COLO668 (cell line): ENCODE measurements at regions not wholly inside any gene's neighbourhood (a gene's known extent, or its start where the extent isn't known, plus 50 kb on each side); places are given as distances from the start of the nearest gene placed in this dataset.
"Not testable (repeated sequence)": the region's sequence is repeated elsewhere in the genome, so short reads cannot be mapped to it uniquely, and the experiment has no call there.

Experiments used
- DNase-seq: peaks from one replicate; lab custom pipeline; 2025; ENCODE audit not compliant: unreplicated experiment; lab: John Stamatoyannopoulos, UW

DNA sequence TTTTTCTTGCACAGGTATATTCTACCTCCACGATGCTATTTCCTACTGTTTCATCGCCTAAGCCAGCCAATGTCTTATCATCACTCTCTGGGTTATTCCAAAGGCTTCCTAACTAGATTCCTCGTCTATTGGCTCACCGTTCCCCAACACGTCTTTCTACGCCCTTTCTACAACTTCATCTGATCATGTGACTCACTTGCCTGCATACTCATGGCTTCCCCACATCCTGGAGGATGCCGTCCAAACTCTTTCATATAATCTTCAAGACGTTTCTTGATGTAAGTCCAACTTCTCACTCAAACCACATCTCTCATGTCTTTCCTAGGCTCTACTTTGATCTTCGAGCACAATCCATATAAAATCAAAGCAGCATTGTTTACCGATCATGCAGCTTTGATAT lies 322.0 kb upstream of the PPARGC1A start:
- DNase-seq = no peak

DNA sequence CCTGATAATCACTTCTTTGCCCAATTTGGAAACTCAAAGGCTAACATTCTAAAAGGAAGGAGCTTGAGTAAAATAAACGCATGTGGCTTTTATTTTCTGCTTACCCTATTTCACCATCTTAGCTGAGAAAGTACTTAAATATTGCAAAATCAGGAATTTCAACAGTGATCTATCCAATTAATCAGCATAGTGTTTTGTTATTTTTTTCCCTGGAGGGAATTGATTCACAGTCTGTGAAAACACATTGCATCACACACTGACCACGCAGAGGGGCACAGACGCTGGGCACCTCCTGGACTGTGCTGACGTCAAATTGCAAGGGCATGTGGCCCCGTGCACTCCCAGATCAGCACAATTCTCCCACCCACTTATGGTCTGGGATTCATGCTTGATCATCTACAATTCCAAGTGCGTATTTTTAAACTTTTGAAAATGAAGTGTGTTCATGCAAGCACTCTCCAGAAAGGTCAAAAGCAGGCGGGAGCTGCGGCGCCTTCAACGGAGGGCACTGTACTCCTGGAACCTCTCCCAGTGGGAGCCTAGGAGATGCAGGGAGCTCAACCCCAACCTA lies 320.6 kb upstream of the PPARGC1A start:
- DNase-seq = no peak

DNA sequence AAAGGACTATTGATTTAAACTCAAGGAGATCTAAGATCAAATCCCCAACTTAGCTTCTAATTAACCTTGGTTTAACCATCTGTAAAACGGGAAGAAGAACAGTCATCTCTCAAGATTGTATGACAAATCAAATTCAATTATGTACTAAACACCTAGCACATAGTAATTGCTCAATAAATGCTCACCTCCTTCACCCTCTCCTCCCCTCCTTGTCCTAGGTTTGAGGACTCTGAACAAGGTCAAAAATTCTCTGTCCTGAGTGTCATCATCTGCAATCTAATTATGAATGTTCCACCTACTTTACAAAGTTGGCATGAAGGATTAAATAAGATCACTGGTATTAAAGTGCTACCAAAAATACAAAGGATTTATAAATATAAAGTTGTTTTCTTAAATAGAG lies 320.1 kb upstream of the PPARGC1A start:
- DNase-seq = no peak

DNA sequence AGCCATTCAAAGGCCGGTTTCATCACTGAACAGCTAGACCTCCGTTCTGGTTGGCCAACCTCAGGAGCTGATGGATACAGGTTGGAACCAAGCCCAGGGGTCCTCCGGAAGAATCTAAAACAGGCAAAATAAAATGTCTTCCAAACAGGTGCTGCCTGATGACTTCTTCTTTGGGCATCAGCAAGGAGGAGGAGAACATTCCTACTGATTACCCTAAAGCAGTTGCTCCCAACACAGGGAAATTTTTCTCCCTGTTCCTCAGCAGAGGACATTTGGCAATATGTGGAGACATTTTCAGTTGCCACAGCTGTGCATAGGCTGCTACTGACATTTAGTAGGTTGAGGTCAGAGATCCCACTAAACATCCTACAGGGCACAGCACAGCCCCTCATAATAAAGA lies 319.3 kb upstream of the PPARGC1A start:
- DNase-seq = no peak

DNA sequence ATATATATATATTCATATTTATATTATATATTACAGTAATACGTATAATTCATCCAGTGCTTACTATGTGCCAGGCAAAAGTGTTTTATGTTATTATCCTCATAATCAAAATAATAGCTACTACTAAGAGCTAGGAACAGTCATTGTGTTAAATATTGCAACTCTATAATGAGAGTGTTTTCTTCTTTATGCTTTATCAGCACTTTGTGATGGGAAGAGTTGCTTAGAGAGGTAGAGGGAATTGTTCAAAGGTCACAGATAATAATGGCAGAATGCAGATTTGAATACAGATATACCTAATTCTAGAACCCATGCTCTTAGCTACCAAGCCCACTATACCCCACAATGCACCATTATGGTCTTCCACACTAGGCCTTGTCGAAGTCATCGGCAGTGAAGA lies 318.8 kb upstream of the PPARGC1A start:
- DNase-seq = no peak

DNA sequence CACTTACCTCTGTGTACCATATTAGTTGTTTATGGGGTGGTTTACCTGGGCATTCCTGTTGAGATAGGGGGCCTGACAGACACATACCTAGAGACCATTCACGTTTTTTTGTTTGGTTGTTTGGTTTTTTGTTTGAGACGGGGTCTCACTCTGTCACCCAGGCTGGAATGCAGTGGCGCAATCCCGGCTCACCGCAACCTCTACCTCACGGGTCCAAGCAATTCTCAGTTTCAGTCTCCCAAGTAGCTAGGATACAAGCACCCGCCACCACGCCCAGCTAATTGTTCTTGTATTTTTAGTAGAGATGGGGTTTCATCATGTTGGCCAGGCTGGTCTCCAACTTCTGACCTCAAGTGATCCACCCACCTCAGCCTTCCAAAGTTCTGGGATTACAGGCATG lies 314.9 kb upstream of the PPARGC1A start:
- DNase-seq = not testable (repeated sequence)

DNA sequence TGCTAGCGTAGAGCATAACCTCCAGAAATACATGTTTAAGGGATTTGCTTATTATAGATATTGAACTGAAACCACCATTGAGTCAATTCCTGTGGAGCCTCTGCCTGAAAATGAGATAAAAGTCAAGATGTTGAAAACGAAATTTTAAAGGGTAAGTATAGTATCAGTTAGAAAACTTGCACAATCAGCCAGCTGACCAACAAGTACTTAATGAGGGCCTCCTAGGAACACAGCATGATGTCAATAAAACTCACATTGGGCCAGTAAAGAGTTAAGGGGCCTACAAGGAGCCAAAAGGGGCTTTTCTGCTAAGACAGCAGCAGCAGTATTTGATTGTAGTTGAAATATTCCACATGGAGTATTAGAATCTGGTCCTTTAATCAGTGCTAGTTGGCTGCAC lies 314.1 kb upstream of the PPARGC1A start:
- DNase-seq = no peak

DNA sequence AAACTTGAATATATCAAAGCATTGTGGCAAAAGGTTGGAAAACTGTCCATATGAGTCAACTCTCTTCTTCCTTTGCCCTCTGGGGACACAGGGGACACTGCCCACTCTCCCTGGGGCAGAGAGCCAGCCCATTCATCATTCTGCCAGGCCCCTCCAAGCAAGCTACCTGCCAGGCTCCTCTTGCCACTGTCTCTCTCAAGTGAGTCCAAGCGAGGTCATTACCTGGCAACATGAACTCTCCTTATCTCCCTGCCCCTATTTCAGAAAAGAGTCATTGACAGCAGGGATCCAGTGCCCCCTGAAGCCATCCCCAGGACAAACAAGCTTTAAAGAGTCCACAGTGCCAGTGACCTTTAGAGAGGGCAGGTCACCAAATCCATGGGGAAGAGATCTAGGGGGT lies 312.7 kb upstream of the PPARGC1A start:
- no peak for DNase-seq

DNA sequence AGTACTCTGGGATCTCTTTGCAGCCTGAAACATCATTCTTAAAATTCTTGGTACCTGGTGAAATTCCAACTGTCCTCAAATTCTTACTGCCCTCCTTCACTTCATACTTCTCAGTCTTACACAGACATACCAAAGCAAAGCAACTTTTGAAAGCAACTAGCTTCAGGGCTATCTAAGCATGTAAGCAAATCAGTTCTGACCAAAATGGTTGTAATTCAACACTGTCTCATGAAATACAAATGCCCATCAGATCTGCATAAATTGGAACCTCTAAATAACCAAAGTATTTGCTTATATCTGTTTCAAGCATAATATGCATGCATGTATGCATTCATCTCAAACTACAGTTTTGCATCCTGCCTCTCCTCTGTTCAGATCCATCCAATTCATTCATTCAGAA lies 308.1 kb upstream of the PPARGC1A start:
- no peak for DNase-seq

DNA sequence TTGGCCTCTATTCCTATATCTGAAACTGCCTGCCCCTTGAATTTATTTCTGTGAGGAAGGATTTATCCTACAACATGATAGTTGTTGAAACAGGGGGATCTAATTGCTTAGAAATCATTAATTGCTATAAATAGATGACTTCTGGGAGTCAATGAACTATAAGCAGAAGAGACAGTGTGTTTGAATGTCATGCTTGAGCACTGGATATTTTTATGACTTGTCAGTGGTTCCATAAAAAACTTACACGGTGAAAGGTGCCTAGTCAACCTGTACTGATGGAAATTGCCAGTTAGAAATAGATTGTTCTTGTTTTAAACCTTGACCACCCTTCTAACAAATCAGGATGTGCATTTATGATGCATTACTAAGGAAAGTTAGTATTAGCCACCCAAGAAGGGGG lies 306.9 kb upstream of the PPARGC1A start:
- DNase-seq = no peak

DNA sequence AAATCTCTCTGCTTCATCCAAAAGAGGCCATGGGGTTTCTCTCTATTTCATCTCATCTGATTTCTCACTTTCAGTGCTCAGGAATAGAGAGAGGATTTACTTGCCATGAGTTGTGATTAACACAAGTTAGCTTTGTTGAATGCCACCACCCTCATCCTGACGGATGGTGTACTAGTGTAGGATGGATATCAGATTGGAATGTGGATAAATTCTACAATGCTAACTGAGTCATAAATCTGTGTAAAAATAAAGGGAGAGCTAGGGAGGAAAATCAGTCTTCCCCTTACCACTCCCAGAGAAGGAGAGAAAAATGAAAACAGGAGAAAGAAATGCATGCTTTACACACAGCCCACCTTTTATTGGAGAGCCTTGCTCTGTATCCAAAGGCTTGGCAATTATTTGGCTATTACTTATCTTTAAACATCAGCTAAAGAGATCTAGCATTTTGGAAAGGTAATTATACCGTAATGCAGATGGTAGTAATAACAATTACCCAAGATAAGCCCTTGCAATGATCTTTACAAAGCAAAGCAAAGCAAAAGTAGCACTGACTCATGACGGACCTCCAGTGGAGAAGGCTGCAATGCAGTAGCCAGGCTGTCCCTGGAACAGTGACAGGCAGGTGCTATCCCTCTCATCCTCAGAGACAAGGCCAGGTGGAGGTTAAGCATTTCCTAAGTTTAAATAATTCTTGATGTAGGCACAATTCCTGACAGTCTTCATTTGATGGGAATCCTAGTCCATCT lies 306.3 kb upstream of the PPARGC1A start:
- DNase-seq = no peak

DNA sequence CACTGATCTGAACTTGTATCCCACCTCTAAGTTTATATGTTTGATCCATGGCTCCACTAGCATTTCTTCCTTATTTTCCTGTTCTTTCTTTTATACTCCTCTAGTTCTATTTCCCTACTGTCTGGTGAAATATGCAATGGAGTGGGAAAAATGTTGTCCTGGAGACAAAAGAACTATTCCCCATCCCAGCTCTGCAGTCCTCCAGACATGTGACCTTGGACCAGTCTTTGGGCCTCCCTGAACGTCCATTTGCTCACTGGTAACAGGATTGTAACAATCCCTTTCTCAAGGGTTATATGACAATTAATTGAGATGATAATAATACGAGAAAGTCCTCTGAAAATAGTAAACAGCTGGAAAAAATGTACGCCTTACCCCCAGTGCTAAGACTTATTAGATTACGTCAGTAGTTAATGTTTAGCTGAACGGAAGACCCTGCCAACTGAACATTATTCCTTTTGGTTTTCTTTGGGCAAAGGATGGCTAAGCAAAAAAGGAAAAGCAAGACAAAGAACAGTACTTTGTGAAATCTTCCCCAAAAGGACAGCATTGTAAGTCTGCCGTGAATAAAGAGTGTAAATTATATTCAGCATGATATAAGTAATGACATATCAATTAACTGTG lies 302.3 kb upstream of the PPARGC1A start:
- no peak for DNase-seq

DNA sequence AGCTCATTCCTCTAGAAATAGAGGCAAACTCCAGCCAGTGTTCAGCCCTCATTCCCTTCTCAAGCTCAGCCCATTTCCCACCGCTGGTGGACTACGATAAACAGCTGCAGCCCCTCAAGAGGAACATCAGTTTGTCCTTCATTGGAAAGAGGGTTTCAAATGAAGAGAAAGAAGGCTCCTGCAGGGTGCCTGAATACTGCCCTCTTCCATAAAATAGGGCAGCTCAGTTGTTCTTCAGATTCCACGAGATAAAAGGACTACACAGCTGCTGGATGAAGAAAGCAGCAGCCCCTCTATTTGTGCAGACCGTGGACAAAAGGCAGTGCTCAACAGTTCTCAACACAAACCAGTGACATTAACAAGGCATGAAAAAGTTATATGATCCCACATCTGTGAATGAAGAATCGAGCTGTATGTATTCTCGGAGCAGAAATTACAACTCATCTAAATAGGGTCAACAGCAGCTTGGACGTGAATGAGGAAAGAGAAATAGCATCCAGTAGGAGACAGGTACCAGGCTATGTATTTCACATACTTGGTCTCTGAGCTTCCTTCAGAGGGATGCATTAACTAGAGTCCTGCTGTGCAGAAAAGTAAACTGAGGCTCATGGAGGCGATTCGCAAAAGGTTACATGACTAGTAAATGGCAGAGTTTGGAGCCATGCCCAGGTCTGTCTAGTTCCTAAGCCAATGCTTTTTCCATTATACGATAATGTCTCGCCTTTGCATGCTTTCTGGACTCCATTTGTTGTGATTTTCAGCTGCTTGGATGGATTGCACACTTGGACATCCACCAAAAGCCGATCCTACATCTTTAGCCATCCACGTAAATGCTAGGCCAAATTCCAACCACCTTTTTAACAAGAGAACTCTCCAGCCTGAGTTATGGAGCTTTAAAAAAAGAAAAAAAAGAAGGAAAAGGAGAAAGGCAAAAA lies 301.2 kb upstream of the PPARGC1A start:
- DNase-seq = no peak

DNA sequence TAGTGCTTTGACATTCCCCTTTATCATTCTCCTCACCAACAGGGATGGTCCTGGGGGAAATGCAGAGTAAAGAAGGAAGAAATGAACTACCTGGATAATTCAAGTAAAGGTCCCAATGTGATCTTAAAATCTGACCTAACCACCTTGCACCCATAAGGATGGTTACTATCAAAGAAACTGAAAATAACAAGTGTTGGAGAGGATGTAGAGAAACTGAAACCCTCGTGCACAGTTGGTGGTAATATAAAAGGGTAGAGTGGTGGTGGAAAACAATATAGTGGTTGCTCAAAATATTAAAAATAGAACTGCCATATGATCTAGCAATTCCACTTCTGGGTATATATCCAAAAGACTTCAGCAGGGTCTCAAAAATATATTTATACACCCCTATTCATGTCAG lies 298.6 kb upstream of the PPARGC1A start:
- DNase-seq = no peak

DNA sequence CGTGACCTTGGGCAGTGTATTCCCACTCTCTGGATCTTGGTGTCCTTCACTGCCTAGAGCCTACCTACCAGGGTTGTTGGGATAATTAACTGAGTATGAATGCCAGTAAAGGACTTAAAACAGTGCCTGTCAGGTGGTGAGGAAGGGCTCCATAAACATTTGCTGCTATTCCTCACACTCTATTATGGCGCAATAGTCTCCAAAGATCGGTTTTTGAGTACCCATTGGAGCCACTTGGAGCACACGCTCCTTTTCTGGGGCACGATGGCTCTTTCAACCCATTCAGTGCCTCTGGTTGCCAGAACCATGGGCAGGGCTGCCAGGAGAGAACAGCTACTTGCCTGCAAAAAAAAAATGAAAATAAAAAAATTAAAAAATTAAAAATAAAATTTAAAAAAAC lies 296.6 kb upstream of the PPARGC1A start:
- no peak for DNase-seq

DNA sequence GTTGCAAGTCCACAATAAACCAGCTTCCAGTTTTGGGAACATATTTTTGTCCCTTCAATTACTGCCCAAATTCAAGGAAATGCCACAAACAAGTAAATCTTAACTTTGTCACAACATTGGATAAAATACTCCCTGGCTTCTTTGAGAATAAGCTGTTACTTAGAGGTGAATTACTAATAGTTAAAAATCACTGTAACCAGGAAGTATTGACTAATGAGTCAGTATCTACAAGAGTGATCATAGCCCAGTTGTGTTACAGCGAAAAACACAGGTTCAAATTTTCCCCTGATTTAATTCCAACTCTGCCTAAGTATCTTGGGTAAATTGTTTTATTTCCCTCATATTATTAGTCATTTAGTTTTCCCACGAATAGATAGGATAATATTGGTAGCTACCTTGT lies 291.2 kb upstream of the PPARGC1A start:
- no peak for DNase-seq

DNA sequence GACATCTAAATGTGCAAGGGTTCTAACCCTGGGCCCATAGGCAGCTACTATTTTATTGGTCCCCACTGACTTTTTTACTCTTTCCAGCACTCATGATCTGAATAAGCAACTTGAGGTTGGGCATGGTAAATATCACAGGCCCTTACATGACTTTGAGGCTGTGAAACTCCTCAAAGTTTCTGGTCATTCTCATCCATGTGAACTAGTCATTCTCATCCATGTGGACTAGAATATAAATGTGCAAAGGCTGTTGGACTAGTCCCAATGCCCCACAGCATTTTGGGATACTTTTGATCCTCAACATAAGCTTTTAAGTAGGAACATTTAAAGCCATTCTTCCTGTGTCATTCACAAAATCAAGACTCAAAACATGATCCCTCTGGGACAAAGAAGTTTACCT lies 290.7 kb upstream of the PPARGC1A start:
- DNase-seq = no peak

DNA sequence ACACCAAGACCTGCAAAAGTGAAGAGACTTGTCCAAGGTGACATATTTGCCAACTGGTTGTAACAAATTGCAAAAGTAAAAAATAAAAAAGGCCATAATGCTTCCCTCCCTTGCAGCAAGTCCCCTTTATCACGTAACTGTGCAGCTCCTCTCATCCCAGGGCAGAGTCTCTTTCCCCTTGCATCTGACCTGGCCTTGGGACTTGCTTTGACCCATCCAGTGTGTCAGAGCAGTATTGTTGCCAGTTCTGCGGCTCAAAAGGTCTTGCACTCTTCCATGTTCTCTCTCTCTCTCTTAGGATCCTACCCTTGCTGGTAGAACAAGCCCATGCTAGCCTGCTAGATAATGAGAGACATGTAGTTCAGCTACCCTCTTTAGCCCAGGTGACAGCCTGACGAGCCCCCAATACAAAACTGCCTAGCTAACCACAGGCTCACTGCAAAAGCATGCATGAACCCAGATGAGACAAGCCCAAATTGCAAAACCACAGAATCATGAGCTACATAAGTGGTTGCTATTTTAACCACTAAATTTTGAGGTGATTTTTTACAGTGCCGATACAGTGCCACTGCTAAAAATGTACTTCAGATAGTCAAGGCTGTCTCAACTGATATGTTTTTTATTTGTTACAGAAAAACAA lies 289.5 kb upstream of the PPARGC1A start:
- no peak for DNase-seq

DNA sequence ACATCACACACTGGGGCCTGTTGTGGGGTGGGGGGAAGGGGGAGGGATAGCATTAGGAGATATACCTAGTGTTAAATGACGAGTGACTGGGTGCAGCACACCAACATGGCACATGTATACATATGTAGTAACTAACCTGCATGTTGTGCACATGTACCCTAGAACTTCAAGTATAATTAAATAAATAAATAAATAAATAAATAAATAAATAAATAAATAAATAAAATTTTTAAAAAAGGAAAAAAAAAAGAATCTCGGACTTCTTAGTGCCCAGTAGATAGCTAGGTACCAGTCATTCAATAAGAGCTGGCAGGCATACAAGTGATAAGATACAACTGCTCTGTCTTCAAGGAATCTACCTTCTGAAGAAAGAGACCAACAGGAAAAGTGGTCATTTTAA lies 287.6 kb upstream of the PPARGC1A start:
- DNase-seq = not testable (repeated sequence)

DNA sequence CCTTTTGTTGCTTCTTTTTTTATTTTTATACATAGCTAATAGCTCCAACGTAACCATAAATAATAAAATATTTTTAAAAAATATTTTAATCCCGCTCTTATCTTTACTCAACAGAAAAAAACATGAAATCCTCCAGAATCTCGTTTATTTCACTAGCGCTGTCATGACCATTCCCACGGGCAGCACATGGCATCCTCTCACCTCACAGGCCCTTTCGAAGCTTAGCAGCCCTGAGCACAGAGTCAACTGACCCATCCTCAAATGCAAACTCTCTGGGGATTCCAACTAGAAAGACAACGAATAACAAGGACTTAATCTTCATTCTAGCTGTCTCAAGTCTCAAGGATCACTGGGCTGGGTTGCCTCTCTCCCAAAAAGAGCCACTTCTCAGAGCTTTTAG lies 285.9 kb upstream of the PPARGC1A start:
- no peak for DNase-seq

DNA sequence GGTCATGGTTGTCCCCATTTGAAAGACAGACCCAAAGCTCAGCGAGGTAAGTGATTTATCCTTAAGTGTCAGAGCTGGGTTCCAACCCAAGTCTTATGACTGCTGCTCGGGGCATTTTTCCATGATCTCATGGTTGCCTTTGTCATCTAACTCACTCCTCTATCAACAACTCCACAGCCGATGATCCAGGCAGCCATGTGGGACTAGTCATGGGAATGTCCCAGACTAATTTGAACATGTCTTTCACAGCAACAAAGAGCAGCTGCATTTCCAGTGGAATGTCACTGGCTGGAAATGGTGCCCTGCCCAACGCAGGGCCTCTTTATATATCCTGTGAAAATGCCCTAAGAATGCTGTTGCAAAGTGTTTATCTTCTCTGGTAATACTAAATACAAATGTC lies 284.8 kb upstream of the PPARGC1A start:
- DNase-seq = no peak
